ENCODE measurements at regions not wholly inside any gene's neighbourhood (a gene's known extent, or its start where the extent isn't known, plus 50 kb on each side); places are given as distances from the start of the nearest gene placed in this dataset.

DNA sequence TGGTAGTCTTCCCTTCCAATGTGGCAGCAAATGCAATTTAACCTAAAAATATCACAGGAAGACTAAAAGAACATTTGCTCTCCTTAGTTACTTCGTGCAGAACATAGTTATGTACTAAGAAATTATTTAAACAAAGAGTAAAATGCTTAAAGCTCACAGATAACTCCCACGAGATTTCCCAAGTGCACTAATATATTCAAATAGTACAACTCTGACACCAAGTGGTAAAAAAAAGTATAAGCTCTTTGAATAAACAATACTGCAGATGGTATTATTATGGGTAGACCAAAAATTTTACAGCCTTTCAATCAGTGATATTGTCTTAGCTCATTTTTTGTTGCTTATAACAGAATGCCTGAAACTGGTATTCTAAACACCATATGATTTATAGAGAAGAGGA, 52.8 kb upstream of the FILIP1 start:
- Histone ChIP-seq H3K4me3 (no peak overlapping the region), H3K36me3 (ENCODE audit: low read depth) (no peaks in the 10 kb centered on the region), H3K79me2 (ENCODE audit: low read depth) (no peaks in the 10 kb centered on the region), H3K4me1 (replicated peaks; ENCODE audit: insufficient read depth) (no peaks in the 10 kb centered on the region), H2AFZ (no peak overlapping the region), H4K20me1 (ENCODE audit: insufficient read depth) (no peaks in the 10 kb centered on the region), H3K27me3 (ENCODE audit: insufficient read depth, low read depth) (no peaks in the 10 kb centered on the region), H3F3A (ENCODE audit: insufficient read depth, low read depth) (no peaks in the 10 kb centered on the region), H3K4me2 (no peak overlapping the region), H3K9me3 (ENCODE audit: insufficient read depth, low read depth) (no peaks in the 10 kb centered on the region), H3K9me2 (ENCODE audit: insufficient read depth) (no peaks in the 10 kb centered on the region), H3K27ac (no peak overlapping the region)
- BruUV-seq (replicated peaks) = no TSS peak
- CTCF ChIA-PET = interaction anchor here (0.7 to 1.1 kb wide), 7 partner anchors 22 to 337 kb away, joined by 3 to 6 read pairs (median 3); partner anchors contain the start of gene COX7A2
- DNase-seq = no peak
- POLR2A ChIA-PET (ENCODE audit: unreplicated experiment) = interaction anchor here (0.5 to 0.7 kb wide), 3 partner anchors 65 to 178 kb away, joined by 4 to 16 read pairs (median 4); no protein-coding TSS in a partner anchor
- intact Hi-C loops (cut with micrococcal nuclease; ENCODE audit: unreplicated experiment) = no loop called here
- TF ChIP-seq, protein P1, sequence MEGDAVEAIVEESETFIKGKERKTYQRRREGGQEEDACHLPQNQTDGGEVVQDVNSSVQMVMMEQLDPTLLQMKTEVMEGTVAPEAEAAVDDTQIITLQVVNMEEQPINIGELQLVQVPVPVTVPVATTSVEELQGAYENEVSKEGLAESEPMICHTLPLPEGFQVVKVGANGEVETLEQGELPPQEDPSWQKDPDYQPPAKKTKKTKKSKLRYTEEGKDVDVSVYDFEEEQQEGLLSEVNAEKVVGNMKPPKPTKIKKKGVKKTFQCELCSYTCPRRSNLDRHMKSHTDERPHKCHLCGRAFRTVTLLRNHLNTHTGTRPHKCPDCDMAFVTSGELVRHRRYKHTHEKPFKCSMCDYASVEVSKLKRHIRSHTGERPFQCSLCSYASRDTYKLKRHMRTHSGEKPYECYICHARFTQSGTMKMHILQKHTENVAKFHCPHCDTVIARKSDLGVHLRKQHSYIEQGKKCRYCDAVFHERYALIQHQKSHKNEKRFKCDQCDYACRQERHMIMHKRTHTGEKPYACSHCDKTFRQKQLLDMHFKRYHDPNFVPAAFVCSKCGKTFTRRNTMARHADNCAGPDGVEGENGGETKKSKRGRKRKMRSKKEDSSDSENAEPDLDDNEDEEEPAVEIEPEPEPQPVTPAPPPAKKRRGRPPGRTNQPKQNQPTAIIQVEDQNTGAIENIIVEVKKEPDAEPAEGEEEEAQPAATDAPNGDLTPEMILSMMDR (conservative IDR thresholded peaks at IDR 0.05) = peak; percentile 48
- no peak for TF ChIP-seq EZH2 (IDR thresholded peaks at IDR 0.05; ENCODE audit: low read depth)

DNA sequence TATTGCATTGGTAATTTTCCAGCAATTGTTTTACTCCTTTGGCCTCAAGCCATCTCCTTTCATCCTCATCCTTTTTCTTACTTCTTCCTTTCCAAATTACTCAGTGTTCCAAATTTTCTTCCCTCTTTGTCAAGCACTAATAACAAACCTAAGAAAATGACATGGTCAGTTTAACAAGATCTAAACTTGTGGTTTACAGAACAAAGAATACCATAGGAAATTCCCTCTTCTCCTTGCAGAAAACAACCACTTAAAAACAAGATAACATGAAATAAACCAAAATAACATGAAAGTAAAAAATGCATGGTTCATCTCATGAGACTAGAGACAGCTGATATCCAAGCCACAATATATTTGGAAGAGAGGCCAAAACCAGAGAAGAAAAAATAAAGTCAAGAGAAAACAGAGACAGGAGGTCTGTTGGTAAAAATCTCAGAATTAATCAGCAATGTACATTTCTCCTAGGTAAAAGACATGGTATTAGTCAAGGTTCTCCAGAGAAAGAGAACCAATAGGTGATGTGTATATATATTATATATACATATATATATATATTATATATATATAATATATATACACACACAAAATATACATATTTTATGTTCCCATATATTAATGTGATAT, 51.0 kb upstream of the SENP6 start:
- no peaks in the 10 kb centered on the region for H3F3A ChIP-seq (ENCODE audit: insufficient read depth, low read depth)
- H3K36me3 ChIP-seq (ENCODE audit: low read depth) = no peaks in the 10 kb centered on the region
- H3K4me2 ChIP-seq = no peak overlapping the region
- DNase-seq = no peak
- CTCF ChIA-PET = no interaction called here
- H3K27me3 ChIP-seq (ENCODE audit: insufficient read depth, low read depth) = no peaks in the 10 kb centered on the region
- H3K4me3 ChIP-seq = no peak overlapping the region
- H3K27ac ChIP-seq = no peak overlapping the region
- H2AFZ ChIP-seq = no peak overlapping the region
- intact Hi-C loops (cut with micrococcal nuclease; ENCODE audit: unreplicated experiment) = no loop called here
- H3K79me2 ChIP-seq (ENCODE audit: low read depth) = no peaks in the 10 kb centered on the region
- no peaks in the 10 kb centered on the region for H3K9me3 ChIP-seq (ENCODE audit: insufficient read depth, low read depth)
- TF ChIP-seq, protein P1 (conservative IDR thresholded peaks at IDR 0.05) = no peak
- no peak for TF ChIP-seq EZH2 (IDR thresholded peaks at IDR 0.05; ENCODE audit: low read depth)
- POLR2A ChIA-PET (ENCODE audit: unreplicated experiment) = no interaction called here
- no peaks in the 10 kb centered on the region for H3K9me2 ChIP-seq (ENCODE audit: insufficient read depth)
- H3K4me1 ChIP-seq (replicated peaks; ENCODE audit: insufficient read depth) = no peaks in the 10 kb centered on the region
- BruUV-seq (replicated peaks) = no TSS peak
- no peaks in the 10 kb centered on the region for H4K20me1 ChIP-seq (ENCODE audit: insufficient read depth)

DNA sequence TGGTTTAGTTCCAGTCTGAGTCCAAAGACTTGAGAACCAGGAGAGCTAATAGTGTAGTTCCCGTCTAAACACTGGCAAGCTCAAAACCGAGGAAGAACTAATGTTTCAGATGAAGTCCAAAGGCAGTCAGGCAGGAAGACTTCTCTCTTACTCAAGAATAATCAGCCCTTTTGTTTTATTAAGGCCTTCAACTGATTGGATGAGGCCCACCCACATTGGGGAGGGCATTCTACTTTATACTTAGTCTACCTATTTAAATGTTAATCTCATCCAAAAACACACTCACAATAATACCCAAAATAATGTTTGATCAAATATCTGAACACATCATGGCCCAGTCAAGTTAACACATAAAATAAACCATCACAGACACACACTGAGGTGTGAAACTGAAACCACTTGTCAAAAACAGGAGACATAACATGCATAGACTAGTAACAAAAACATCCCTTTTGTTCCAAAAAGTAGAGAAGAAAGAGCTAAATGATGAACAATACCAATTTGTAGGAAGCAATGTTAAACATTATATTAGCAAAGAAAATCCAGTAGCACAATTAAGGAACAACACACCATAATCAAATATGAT, 50.2 kb upstream of the SENP6 start:
- no peak for TF ChIP-seq EZH2 (IDR thresholded peaks at IDR 0.05; ENCODE audit: low read depth)
- TF ChIP-seq, protein P1 (conservative IDR thresholded peaks at IDR 0.05) = no peak
- H3K9me2 ChIP-seq (ENCODE audit: insufficient read depth) = no peaks in the 10 kb centered on the region
- DNase-seq = no peak
- no peaks in the 10 kb centered on the region for H3K79me2 ChIP-seq (ENCODE audit: low read depth)
- no peaks in the 10 kb centered on the region for H3K4me1 ChIP-seq (replicated peaks; ENCODE audit: insufficient read depth)
- ChIA-PET POLR2A (ENCODE audit: unreplicated experiment) (no interaction called here), CTCF (no interaction called here)
- H2AFZ ChIP-seq = no peak overlapping the region
- no peak overlapping the region for H3K27ac ChIP-seq
- H3K4me2 ChIP-seq = no peak overlapping the region
- H3F3A ChIP-seq (ENCODE audit: insufficient read depth, low read depth) = no peaks in the 10 kb centered on the region
- intact Hi-C loops (cut with micrococcal nuclease; ENCODE audit: unreplicated experiment) = no loop called here
- no peak overlapping the region for H3K4me3 ChIP-seq
- H3K36me3 ChIP-seq (ENCODE audit: low read depth) = no peaks in the 10 kb centered on the region
- BruUV-seq (replicated peaks) = no TSS peak
- H3K27me3 ChIP-seq (ENCODE audit: insufficient read depth, low read depth) = no peaks in the 10 kb centered on the region
- no peaks in the 10 kb centered on the region for H4K20me1 ChIP-seq (ENCODE audit: insufficient read depth)
- H3K9me3 ChIP-seq (ENCODE audit: insufficient read depth, low read depth) = no peaks in the 10 kb centered on the region
